ENCODE measurements at regions not wholly inside any gene's neighbourhood (a gene's known extent, or its start where the extent isn't known, plus 50 kb on each side); places are given as distances from the start of the nearest gene placed in this dataset.

DNA sequence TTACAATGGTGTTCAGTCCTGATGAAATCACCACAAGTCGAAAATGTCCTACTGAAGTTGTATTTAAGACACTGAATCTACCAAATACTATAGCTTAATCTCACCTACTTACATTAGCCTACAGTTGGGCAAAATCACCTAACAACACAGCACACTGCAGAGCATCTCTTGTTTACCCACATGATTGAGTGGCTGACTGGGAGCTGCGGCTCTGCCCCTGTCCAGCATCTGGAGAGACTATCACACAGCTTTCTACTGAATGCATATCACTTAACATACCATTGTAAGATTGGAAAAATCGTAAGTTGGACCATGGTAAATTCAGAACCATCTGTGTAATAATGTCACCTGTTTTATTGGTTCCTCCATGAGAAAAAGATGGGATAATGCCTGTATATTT lies 1083.2 kb upstream of the PCDH7 start:
- ChIA-PET CTCF (no interaction called here), POLR2A (no interaction called here)
- TF ChIP-seq, protein P1, sequence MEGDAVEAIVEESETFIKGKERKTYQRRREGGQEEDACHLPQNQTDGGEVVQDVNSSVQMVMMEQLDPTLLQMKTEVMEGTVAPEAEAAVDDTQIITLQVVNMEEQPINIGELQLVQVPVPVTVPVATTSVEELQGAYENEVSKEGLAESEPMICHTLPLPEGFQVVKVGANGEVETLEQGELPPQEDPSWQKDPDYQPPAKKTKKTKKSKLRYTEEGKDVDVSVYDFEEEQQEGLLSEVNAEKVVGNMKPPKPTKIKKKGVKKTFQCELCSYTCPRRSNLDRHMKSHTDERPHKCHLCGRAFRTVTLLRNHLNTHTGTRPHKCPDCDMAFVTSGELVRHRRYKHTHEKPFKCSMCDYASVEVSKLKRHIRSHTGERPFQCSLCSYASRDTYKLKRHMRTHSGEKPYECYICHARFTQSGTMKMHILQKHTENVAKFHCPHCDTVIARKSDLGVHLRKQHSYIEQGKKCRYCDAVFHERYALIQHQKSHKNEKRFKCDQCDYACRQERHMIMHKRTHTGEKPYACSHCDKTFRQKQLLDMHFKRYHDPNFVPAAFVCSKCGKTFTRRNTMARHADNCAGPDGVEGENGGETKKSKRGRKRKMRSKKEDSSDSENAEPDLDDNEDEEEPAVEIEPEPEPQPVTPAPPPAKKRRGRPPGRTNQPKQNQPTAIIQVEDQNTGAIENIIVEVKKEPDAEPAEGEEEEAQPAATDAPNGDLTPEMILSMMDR (IDR thresholded peaks at IDR 0.05; ENCODE audit: control extremely low read depth, extremely low read depth, low read depth, missing control alignments) = no peak
- no peak for DNase-seq (ENCODE audit: extremely low spot score)

DNA sequence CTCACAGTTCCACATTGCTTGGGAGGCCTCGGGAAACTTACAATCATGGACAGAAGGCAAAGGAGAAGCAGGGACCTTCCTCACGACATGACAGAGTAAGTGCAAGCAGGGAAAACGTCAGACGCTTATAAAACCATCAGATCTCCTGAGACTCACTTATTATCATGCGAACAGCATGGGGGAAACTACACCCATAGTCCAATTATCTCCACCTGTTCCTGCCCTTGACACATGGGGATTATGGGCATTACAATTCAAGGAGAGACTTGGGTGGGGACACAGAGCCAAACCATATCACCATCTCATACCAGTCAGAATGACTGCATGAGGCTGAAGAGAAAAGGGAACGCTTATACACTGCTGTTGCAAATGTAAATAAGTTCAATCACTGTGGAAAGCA lies 1066.9 kb upstream of the PCDH7 start:
- no peak for DNase-seq (ENCODE audit: extremely low spot score)
- TF ChIP-seq, protein P1 (IDR thresholded peaks at IDR 0.05; ENCODE audit: control extremely low read depth, extremely low read depth, low read depth, missing control alignments) = no peak
- ChIA-PET POLR2A (no interaction called here), CTCF (no interaction called here)

DNA sequence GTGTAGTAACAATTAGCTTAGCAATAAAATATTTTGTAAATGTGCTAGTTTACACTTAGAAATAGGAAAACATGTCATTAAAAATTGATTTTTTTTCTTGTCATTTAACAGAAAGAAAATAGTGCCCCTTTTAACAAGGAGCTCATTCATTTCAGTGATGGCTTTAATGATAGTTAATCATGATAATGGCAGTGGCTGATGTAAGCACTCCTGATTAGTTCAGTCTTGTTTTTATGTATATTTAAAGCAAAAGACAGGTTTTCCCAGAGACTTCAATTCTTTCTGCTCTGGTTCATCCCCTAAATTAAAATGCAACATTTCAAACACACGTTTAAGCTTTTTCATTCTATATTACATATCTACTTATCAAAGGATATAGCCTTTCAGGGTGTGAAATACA lies 1039.5 kb upstream of the PCDH7 start:
- TF ChIP-seq, protein P1 (IDR thresholded peaks at IDR 0.05; ENCODE audit: control extremely low read depth, extremely low read depth, low read depth, missing control alignments) = no peak
- POLR2A ChIA-PET = no interaction called here
- no peak for DNase-seq (ENCODE audit: extremely low spot score)
- CTCF ChIA-PET = interaction anchor here (1.1 kb wide), 1 partner anchor 27 kb away, joined by 3 read pairs; no protein-coding TSS in a partner anchor

DNA sequence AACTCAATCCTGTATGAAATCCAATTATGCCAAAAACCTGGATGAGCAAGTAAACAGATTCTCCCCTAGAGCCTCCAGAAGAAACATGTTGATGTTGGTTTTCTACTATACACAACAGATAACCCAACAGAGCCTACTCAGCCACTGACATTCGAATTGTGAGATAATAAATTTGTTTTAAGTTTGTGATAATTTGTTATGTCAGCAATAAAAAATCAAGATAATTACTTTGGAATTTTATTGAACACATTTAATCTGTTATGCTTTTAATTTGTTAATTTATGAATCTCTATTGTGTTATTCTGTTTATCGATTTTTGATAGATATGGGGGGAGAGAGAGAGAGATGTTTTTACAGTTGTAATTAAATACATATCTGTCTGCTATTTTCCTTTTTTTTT lies 1016.1 kb upstream of the PCDH7 start:
- TF ChIP-seq, protein P1 (IDR thresholded peaks at IDR 0.05; ENCODE audit: control extremely low read depth, extremely low read depth, low read depth, missing control alignments) = no peak
- DNase-seq (ENCODE audit: extremely low spot score) = no peak
- ChIA-PET CTCF (no interaction called here), POLR2A (no interaction called here)

DNA sequence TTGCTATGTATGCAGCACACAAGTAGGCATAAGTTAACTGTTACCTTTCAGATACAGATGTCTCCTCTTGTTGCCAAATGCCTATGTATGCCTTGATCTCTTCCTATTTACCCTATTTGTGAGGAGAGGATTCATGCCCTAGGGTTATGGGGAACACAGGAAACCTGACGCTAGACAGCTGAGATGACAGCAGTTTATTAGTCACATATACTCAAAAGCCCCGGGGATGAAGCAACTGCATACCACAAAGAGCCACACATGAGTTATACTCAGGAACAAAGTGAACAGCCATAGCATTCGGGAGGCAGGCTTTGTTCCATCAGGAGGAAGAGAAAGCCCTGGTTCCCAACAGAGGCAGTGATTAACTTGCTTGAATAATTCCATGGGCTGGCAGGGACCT lies 1011.7 kb upstream of the PCDH7 start:
- TF ChIP-seq, protein P1 (IDR thresholded peaks at IDR 0.05; ENCODE audit: control extremely low read depth, extremely low read depth, low read depth, missing control alignments) = no peak
- CTCF ChIA-PET = no interaction called here
- POLR2A ChIA-PET = no interaction called here
- no peak for DNase-seq (ENCODE audit: extremely low spot score)

- TF ChIP-seq, protein P1 (IDR thresholded peaks at IDR 0.05; ENCODE audit: control extremely low read depth, extremely low read depth, low read depth, missing control alignments) = no peak
- ChIA-PET POLR2A (no interaction called here), CTCF (no interaction called here)
- no peak for DNase-seq (ENCODE audit: extremely low spot score)
These were observed 1009.6 kb upstream of the PCDH7 start for GRCh38 chr4:29710519-29710918.

DNA sequence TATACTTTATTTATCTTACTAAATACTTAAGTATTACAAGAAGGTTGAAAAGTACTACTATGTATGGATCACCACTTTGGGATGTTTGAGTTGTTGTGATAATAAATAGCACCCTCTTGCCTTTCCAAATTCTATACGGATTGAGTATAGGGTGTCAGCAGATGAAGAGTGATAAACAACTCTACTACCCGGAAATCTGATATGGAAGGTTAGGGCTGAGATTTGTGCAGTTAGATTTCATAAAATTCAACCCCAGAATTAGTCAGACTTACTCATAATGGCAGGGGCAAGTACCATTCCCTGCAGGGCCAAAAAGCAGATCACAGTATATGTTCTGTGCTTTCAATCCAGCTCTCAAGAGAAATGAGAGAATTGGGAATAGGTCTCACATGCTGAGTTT lies 1008.9 kb upstream of the PCDH7 start:
- ChIA-PET CTCF (no interaction called here), POLR2A (no interaction called here)
- TF ChIP-seq, protein P1 (IDR thresholded peaks at IDR 0.05; ENCODE audit: control extremely low read depth, extremely low read depth, low read depth, missing control alignments) = no peak
- DNase-seq (ENCODE audit: extremely low spot score) = no peak

All from GM10248 (cell line).